ENCODE measurements at regions not wholly inside any gene's neighbourhood (a gene's known extent, or its start where the extent isn't known, plus 50 kb on each side); places are given as distances from the start of the nearest gene placed in this dataset.

DNA sequence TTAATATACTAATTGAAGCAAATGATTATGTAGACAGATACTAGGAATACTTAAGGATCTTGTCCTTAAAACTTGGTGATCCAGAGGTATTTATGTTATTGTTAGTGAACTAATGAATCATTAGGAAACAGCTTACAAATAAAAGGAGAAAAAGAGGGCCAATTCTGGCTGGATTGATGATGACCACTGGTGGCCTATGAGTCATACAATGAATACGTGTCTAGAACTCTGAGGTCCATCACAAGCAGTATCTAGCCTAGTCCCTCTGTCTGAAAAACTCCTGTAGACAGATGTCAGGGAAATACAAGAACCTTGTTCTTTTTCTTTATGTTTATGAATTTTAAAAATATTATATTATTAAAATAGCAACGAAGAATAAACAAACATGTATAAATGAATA is 51.7 kb upstream of the RTL1 start:
- H3K4me3 ChIP-seq (ENCODE audit: low read length): no peak overlapping the region
- H3K36me3 ChIP-seq (replicated peaks; ENCODE audit: low read depth, low read length): no peaks in the 10 kb centered on the region
- H3K27me3 ChIP-seq (ENCODE audit: low read depth, low read length): no peaks in the 10 kb centered on the region
- H3K9ac ChIP-seq (ENCODE audit: low read length): no peak overlapping the region
- no peak overlapping the region for H3K4me2 ChIP-seq (ENCODE audit: low read length)
- no peaks in the 10 kb centered on the region for H3K79me2 ChIP-seq (ENCODE audit: low read length)
- no peak overlapping the region for H3K27ac ChIP-seq (ENCODE audit: low read length)
- H3K4me1 ChIP-seq (ENCODE audit: low read length): no peaks in the 10 kb centered on the region
- TF ChIP-seq, protein P1, sequence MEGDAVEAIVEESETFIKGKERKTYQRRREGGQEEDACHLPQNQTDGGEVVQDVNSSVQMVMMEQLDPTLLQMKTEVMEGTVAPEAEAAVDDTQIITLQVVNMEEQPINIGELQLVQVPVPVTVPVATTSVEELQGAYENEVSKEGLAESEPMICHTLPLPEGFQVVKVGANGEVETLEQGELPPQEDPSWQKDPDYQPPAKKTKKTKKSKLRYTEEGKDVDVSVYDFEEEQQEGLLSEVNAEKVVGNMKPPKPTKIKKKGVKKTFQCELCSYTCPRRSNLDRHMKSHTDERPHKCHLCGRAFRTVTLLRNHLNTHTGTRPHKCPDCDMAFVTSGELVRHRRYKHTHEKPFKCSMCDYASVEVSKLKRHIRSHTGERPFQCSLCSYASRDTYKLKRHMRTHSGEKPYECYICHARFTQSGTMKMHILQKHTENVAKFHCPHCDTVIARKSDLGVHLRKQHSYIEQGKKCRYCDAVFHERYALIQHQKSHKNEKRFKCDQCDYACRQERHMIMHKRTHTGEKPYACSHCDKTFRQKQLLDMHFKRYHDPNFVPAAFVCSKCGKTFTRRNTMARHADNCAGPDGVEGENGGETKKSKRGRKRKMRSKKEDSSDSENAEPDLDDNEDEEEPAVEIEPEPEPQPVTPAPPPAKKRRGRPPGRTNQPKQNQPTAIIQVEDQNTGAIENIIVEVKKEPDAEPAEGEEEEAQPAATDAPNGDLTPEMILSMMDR (IDR thresholded peaks at IDR 0.05; ENCODE audit: low read depth, low read length): no peak
- TF ChIP-seq EZH2phosphoT487 (IDR thresholded peaks at IDR 0.05; ENCODE audit: low read depth): no peak
- H4K20me1 ChIP-seq (ENCODE audit: insufficient read depth, low read length): no peaks in the 10 kb centered on the region
- H3K9me3 ChIP-seq (ENCODE audit: insufficient read depth, low read length): no peaks in the 10 kb centered on the region
- H2AFZ ChIP-seq (ENCODE audit: low read depth, low read length): no peak overlapping the region

DNA sequence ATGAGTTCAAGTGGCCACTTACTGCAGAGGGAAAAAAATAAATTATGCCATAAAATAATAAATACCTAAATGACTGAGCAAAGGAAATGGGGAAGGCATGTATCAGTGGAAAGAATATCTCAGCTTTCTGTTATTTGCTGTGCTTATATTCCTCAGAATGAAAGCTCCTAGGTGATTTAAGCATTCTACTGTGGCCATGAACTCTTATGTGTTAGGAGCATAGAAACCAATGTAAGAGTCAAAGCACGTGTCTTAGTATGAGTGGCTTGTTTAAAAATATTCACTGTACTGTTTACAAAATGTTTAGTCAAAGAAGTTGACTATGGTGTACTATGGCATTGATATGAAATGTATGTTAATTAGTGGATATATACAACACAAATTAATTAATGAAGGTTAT is 59.0 kb upstream of the RTL1 start:
- Histone ChIP-seq H3K9ac (ENCODE audit: low read length) (no peak overlapping the region), H3K4me3 (ENCODE audit: low read length) (no peak overlapping the region), H3K79me2 (ENCODE audit: low read length) (no peaks in the 10 kb centered on the region), H3K27me3 (ENCODE audit: low read depth, low read length) (no peaks in the 10 kb centered on the region), H3K4me2 (ENCODE audit: low read length) (no peak overlapping the region), H3K36me3 (replicated peaks; ENCODE audit: low read depth, low read length) (no peaks in the 10 kb centered on the region), H3K4me1 (ENCODE audit: low read length) (no peaks in the 10 kb centered on the region), H4K20me1 (ENCODE audit: insufficient read depth, low read length) (no peaks in the 10 kb centered on the region), H3K27ac (ENCODE audit: low read length) (no peak overlapping the region), H2AFZ (ENCODE audit: low read depth, low read length) (no peak overlapping the region), H3K9me3 (ENCODE audit: insufficient read depth, low read length) (no peaks in the 10 kb centered on the region)
- TF ChIP-seq, protein P1 (IDR thresholded peaks at IDR 0.05; ENCODE audit: low read depth, low read length): no peak
- TF ChIP-seq EZH2phosphoT487 (IDR thresholded peaks at IDR 0.05; ENCODE audit: low read depth): no peak

DNA sequence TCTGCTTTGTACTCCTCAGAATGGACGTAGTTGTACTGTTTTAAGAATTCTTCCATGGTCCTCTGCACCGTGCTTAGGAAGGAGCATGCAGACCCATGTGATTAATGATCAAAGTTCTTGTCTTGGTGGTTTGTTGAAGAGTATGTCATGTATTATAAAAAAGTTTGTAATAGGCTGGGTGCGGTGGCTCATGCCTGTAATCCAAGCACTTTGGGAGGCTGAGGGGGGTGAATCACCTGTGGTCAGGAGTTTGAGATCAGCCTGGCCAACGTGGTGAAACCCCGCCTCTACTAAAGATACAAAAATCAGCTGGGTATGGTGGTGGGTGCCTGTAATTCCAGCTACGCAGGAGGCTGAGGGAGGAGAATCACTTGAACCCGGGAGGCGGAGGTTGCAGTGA is 61.8 kb upstream of the RTL1 start:
- H3K27ac ChIP-seq (ENCODE audit: low read length): no peak overlapping the region
- no peak overlapping the region for H3K4me3 ChIP-seq (ENCODE audit: low read length)
- H3K4me1 ChIP-seq (ENCODE audit: low read length): no peaks in the 10 kb centered on the region
- H3K4me2 ChIP-seq (ENCODE audit: low read length): no peak overlapping the region
- no peaks in the 10 kb centered on the region for H3K36me3 ChIP-seq (replicated peaks; ENCODE audit: low read depth, low read length)
- H3K79me2 ChIP-seq (ENCODE audit: low read length): no peaks in the 10 kb centered on the region
- TF ChIP-seq, protein P1 (IDR thresholded peaks at IDR 0.05; ENCODE audit: low read depth, low read length): no peak
- no peak for TF ChIP-seq EZH2phosphoT487 (IDR thresholded peaks at IDR 0.05; ENCODE audit: low read depth)
- no peak overlapping the region for H3K9ac ChIP-seq (ENCODE audit: low read length)
- no peaks in the 10 kb centered on the region for H3K27me3 ChIP-seq (ENCODE audit: low read depth, low read length)
- H4K20me1 ChIP-seq (ENCODE audit: insufficient read depth, low read length): no peaks in the 10 kb centered on the region
- H2AFZ ChIP-seq (ENCODE audit: low read depth, low read length): no peak overlapping the region
- H3K9me3 ChIP-seq (ENCODE audit: insufficient read depth, low read length): no peaks in the 10 kb centered on the region

DNA sequence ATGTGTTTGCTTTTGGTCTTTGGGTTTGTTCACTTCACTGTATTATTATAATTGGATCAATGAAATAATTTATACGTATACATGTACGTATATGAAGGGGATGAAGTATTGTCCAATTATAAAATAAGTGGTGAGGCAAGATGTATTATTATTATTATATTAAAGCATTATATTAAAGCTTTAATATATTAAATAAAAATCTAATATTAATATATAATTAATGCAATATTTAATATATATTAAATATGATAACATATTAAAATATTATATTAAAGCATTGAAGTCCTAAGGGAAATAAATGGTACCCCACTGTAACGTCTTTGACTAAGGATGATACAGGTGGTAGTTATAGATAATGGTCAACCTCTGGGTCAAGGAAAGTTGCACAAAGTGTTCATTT is 63.7 kb upstream of the RTL1 start:
- Histone ChIP-seq H3K4me2 (ENCODE audit: low read length) (no peak overlapping the region), H3K4me1 (ENCODE audit: low read length) (no peaks in the 10 kb centered on the region), H4K20me1 (ENCODE audit: insufficient read depth, low read length) (no peaks in the 10 kb centered on the region), H3K27me3 (ENCODE audit: low read depth, low read length) (no peaks in the 10 kb centered on the region), H3K36me3 (replicated peaks; ENCODE audit: low read depth, low read length) (no peaks in the 10 kb centered on the region), H3K79me2 (ENCODE audit: low read length) (no peaks in the 10 kb centered on the region), H3K9ac (ENCODE audit: low read length) (no peak overlapping the region), H3K4me3 (ENCODE audit: low read length) (no peak overlapping the region), H3K27ac (ENCODE audit: low read length) (no peak overlapping the region), H3K9me3 (ENCODE audit: insufficient read depth, low read length) (no peaks in the 10 kb centered on the region), H2AFZ (ENCODE audit: low read depth, low read length) (no peak overlapping the region)
- TF ChIP-seq, protein P1 (IDR thresholded peaks at IDR 0.05; ENCODE audit: low read depth, low read length): no peak
- TF ChIP-seq EZH2phosphoT487 (IDR thresholded peaks at IDR 0.05; ENCODE audit: low read depth): no peak

Data from OCI-LY3 (cell line).